ENCODE measurements at regions not wholly inside any gene's neighbourhood (a gene's known extent, or its start where the extent isn't known, plus 50 kb on each side); places are given as distances from the start of the nearest gene placed in this dataset.
"Not testable (repeated sequence)": the region's sequence is repeated elsewhere in the genome, so short reads cannot be mapped to it uniquely, and the experiment has no call there.

- DNase-seq (ENCODE audit: low read depth): no peak
These were observed 513.2 kb downstream of the RNF144A start for GRCh38 chr2:7430421-7430868.

GRCh38 chr2:7430869-7431641, 513.8 kb downstream of the RNF144A start:
- DNase-seq (ENCODE audit: low read depth): no peak

- no peak for DNase-seq (ENCODE audit: low read depth)
These were observed 515.2 kb downstream of the RNF144A start for GRCh38 chr2:7432436-7432835.

GRCh38 chr2:7436096-7436906, 519.1 kb downstream of the RNF144A start:
- DNase-seq (ENCODE audit: low read depth): no peak

- DNase-seq (ENCODE audit: low read depth): no peak
These were observed 519.9 kb downstream of the RNF144A start for GRCh38 chr2:7437141-7437540.

GRCh38 chr2:7437716-7438632, 520.8 kb downstream of the RNF144A start:
- no peak for DNase-seq (ENCODE audit: low read depth)

GRCh38 chr2:7438855-7439254, 521.6 kb downstream of the RNF144A start:
- DNase-seq (ENCODE audit: low read depth): no peak

GRCh38 chr2:7440977-7441376, 523.8 kb downstream of the RNF144A start:
- DNase-seq (ENCODE audit: low read depth): no peak

GRCh38 chr2:7441841-7442240, 524.6 kb downstream of the RNF144A start:
- not testable (repeated sequence) for DNase-seq (ENCODE audit: low read depth)

GRCh38 chr2:7444626-7445025, 527.4 kb downstream of the RNF144A start:
- no peak for DNase-seq (ENCODE audit: low read depth)

- DNase-seq (ENCODE audit: low read depth): no peak
These were observed 531.5 kb downstream of the RNF144A start for GRCh38 chr2:7448578-7449264.

GRCh38 chr2:7449298-7449697, 532.1 kb downstream of the RNF144A start:
- DNase-seq (ENCODE audit: low read depth): no peak

- no peak for DNase-seq (ENCODE audit: low read depth)
These were observed 533.1 kb downstream of the RNF144A start for GRCh38 chr2:7450188-7450832.

- DNase-seq (ENCODE audit: low read depth): no peak
These were observed 533.6 kb downstream of the RNF144A start for GRCh38 chr2:7450833-7451190.

GRCh38 chr2:7452110-7452876, 535.1 kb downstream of the RNF144A start:
- no peak for DNase-seq (ENCODE audit: low read depth)

- DNase-seq (ENCODE audit: low read depth): no peak
These were observed 537.4 kb downstream of the RNF144A start for GRCh38 chr2:7454592-7454991.

- no peak for DNase-seq (ENCODE audit: low read depth)
These were observed 539.5 kb downstream of the RNF144A start for GRCh38 chr2:7456762-7457161.

GRCh38 chr2:7458066-7458465, 540.9 kb downstream of the RNF144A start:
- no peak for DNase-seq (ENCODE audit: low read depth)

- DNase-seq (ENCODE audit: low read depth): peak; percentile 5
These were observed 550.7 kb downstream of the RNF144A start for GRCh38 chr2:7467782-7468447.

GRCh38 chr2:7468448-7468828, 551.2 kb downstream of the RNF144A start:
- DNase-seq (ENCODE audit: low read depth): no peak

Measured in activated T-helper 1 cell treated with Interleukin-2 at 50 U/mL for 16 hours (primary cell).